Astrocyte of the cerebellum (primary cell): ENCODE measurements at regions not wholly inside any gene's neighbourhood (a gene's known extent, or its start where the extent isn't known, plus 50 kb on each side); places are given as distances from the start of the nearest gene placed in this dataset.
A peak's percentile ranks its signal among the peaks of the same experiment; 100 is the strongest.

Experiments used
- DNase-seq: peaks from one replicate; pipeline ENCODE4 v3.0.0-alpha.2; 2011; ENCODE audit warnings: low read depth
- H3K4me3 ChIP-seq: 2 replicates; pipeline ENCODE4 v1.5.1; 2011; ENCODE audit warnings: mild to moderate bottlenecking, low read depth, low read length, moderate library complexity
- in situ Hi-C: cut with HindIII; loops from 2 replicates; pipeline ENCODE4 v1.10.0; 2017; ENCODE audit warnings: low sequenced_read_pairs
- TF ChIP-seq, protein P1 (sequence below): IDR thresholded peaks from 2 replicates; pipeline ENCODE4 v1.5.1; 2012; ENCODE audit warnings: low read length, low read depth, moderate library complexity, mild to moderate bottlenecking; ENCODE audit errors: missing control alignments

DNA sequence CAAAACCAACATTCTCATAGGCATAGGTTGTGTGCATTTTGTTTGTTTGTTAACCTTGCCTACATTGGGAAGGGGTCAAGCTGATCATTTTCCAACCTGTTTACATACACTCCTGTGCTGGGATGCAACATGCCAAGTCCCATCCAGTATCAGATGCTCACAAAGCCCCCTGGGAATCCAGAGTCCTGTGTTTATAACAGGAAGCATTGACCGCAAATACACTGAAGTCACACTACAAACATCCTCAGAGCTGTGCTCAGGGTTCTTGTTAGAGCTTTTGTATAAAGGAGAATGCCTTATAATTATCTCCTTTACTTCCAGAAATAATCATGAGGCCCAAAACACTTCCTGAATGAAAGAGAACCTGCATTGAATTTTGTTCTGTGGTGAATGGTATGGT lies 488.7 kb upstream of the TCF4 start:
- no peak overlapping the region for H3K4me3 ChIP-seq
- TF ChIP-seq, protein P1, sequence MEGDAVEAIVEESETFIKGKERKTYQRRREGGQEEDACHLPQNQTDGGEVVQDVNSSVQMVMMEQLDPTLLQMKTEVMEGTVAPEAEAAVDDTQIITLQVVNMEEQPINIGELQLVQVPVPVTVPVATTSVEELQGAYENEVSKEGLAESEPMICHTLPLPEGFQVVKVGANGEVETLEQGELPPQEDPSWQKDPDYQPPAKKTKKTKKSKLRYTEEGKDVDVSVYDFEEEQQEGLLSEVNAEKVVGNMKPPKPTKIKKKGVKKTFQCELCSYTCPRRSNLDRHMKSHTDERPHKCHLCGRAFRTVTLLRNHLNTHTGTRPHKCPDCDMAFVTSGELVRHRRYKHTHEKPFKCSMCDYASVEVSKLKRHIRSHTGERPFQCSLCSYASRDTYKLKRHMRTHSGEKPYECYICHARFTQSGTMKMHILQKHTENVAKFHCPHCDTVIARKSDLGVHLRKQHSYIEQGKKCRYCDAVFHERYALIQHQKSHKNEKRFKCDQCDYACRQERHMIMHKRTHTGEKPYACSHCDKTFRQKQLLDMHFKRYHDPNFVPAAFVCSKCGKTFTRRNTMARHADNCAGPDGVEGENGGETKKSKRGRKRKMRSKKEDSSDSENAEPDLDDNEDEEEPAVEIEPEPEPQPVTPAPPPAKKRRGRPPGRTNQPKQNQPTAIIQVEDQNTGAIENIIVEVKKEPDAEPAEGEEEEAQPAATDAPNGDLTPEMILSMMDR = no peak
- in situ Hi-C loops = no loop called here
- DNase-seq = no peak

DNA sequence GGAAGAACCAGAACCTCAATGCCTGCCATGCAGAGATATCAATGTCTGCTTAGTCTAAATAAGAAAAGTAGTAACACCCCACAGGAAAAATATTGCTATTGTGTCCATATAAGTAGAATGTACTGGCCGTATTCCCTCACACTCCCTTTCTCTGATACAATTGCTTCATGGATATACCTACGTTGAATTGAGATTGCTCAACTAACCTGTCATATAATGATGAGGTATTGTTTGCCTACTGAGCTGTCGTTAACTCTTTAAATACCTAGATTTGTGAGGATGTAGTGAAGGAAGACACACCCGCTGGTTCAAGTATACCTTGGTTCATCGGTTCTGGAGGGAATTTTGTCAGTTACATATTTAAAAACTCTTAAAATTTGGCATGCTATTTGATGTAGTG lies 480.7 kb upstream of the TCF4 start:
- no peak for DNase-seq
- in situ Hi-C loops = no loop called here

DNA sequence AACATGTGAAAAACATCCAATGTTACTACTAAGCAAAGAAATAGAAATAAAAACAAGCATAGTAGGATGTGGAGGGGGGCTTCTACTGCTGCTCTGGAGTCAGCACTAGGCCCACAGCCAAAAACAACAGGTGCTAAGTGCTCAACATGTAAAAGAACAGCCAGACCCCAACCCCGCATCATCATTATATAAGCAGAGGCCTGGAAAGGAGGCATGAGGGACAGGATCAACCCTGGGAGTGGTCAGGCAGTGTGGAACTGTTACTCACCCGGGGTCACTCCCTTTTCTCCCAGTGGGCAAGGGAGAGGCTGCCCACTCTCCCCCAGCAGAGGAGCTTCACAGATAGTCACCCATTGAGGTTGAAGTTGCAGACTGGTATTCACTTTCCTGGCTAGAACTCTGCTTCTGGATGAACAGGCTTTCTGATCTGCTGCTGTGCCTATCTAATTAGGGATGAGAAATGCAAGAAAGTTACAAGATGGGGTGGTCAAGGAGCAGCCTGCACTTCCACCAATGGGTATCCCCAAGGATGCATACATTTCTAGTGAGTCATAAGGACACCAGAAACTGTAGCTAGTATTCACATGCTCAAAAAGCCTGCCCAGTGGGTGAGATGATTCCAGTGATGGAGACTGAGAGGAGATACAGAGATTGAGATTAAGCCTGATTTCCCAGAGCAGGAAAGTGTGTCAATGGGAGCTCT lies 480.1 kb upstream of the TCF4 start:
- in situ Hi-C loops = no loop called here
- H3K4me3 ChIP-seq = no peak overlapping the region
- TF ChIP-seq, protein P1 = no peak
- peak; percentile 34 for DNase-seq

More for the DNA sequence above, 480.7 kb upstream of the TCF4 start:
- TF ChIP-seq, protein P1 = no peak
- no peak overlapping the region for H3K4me3 ChIP-seq

DNA sequence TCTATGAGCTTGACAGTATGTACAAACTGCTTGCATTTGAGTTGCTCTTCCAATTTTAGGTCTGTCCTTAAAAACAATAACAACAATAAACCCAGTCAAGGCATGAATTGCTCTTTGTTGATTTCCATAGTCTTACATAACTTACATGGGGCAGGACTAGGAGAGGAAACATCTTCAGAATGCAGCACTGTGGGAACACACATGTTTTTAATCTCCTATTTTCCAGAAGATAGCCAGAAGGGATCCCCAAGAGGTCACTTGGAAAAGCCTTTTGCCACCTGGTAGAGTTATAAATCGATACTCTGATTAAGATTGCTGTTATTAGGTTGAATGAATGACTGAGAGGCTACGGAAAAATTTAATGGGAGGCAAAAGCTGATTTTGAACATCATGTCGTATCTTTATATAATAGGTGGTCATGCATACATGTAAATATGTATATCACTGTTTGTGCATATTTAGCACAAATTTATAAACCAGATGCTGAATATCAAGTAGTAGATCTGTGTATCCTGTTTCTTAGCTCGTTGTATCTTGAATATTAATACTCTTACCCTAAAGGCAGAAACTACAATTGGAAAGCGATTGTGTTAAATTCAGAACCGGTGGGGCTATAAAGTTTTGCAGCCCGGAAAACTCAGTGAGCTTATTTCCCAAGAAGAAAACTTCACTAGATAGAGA lies 479.4 kb upstream of the TCF4 start:
- no peak for DNase-seq
- no peak overlapping the region for H3K4me3 ChIP-seq
- in situ Hi-C loops = no loop called here
- TF ChIP-seq, protein P1 = no peak

DNA sequence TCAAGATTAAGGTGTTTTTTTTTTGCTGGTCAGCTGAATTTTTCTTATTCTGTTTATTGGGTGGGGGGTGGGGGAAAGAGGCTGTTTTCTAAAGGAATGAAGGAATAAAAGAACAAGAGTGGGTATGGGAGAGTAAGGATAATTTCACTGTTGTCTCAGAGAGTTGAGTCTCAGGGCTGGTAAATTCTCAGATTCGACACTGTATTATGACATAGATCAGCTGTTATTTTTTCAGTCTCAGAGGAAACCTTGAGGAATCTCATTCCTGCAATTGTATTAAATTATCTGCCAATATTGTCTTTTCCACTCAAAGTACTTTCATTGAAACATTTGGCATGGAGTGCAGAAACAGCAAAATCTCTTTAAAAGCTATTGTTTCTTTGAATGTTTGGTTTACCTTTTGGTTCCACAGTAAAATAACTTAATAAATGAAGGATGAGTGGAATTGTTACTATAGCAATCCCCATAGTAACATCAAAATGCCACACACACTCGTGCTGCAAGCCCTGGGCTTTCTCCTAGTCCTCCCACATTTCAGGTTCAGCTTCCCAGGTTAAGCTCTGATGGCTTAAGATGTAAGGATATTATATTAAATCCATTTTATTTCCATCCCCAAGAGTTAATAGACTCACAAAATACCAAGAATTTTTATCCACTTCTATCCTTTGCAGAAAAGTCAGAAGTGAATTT lies 478.7 kb upstream of the TCF4 start:
- in situ Hi-C loops = no loop called here
- TF ChIP-seq, protein P1 = no peak
- DNase-seq = no peak
- no peak overlapping the region for H3K4me3 ChIP-seq

DNA sequence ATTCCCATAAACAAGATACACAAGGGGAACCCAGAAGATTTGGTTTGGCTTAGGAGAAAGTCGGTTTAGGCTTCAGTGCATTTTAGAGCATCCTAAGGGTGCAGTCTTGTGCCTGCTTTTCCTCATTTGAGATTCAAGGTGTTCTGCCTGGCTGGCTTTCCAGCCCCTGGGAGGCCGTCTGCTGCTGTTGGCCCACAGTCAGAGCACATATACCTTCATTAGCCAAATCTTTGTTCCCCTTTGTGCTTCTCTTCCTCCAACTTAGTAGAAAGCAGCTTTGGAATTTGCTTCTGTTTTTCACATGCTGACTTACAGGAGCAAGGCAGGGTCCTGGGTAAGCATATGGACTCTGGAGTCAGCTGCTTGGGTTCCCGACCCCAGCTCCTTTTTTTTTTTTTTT lies 477.1 kb upstream of the TCF4 start:
- in situ Hi-C loops = no loop called here
- H3K4me3 ChIP-seq = no peak overlapping the region
- no peak for DNase-seq
- TF ChIP-seq, protein P1 = no peak
